Glutamatergic neuron (in vitro differentiated cells): ENCODE measurements at regions not wholly inside any gene's neighbourhood (a gene's known extent, or its start where the extent isn't known, plus 50 kb on each side); places are given as distances from the start of the nearest gene placed in this dataset.
"Not testable (repeated sequence)": the region's sequence is repeated elsewhere in the genome, so short reads cannot be mapped to it uniquely, and the experiment has no call there.

Experiments
- DNase-seq: peaks from one replicate; pipeline ENCODE4 v3.0.0; 2022
- H3K27ac Mint-ChIP-seq: one replicate; pipeline ENCODE4 v1.8.0; 2020; ENCODE audit warnings: mild to moderate bottlenecking, mixed read lengths, inconsistent platforms; ENCODE audit not compliant: unreplicated experiment
- H3K27me3 Mint-ChIP-seq: one replicate; pipeline ENCODE4 v1.8.0; 2020; ENCODE audit warnings: mild to moderate bottlenecking, moderate library complexity, mixed read lengths, inconsistent platforms; ENCODE audit not compliant: unreplicated experiment
- H3K36me3 Mint-ChIP-seq: one replicate; pipeline ENCODE4 v1.8.0; 2020; ENCODE audit warnings: mild to moderate bottlenecking, mixed read lengths, inconsistent platforms; ENCODE audit not compliant: unreplicated experiment
- H3K4me1 Mint-ChIP-seq: one replicate; pipeline ENCODE4 v1.8.0; 2020; ENCODE audit warnings: mild to moderate bottlenecking, low read depth, mixed read lengths, inconsistent platforms; ENCODE audit not compliant: unreplicated experiment
- H3K4me3 Mint-ChIP-seq: one replicate; pipeline ENCODE4 v1.8.0; 2020; ENCODE audit warnings: mild to moderate bottlenecking, mixed read lengths, inconsistent platforms; ENCODE audit not compliant: unreplicated experiment
- H3K9me3 Mint-ChIP-seq: one replicate; pipeline ENCODE4 v1.8.0; 2020; ENCODE audit warnings: mild to moderate bottlenecking, moderate library complexity, mixed read lengths, inconsistent platforms; ENCODE audit not compliant: unreplicated experiment
- CTCF ChIP-seq: fragments of 200-600 bp; sonication (generic); IDR thresholded peaks from one replicate; pipeline ENCODE4 v1.5.0; 2021; ENCODE audit not compliant: partially characterized antibody, unreplicated experiment

DNA sequence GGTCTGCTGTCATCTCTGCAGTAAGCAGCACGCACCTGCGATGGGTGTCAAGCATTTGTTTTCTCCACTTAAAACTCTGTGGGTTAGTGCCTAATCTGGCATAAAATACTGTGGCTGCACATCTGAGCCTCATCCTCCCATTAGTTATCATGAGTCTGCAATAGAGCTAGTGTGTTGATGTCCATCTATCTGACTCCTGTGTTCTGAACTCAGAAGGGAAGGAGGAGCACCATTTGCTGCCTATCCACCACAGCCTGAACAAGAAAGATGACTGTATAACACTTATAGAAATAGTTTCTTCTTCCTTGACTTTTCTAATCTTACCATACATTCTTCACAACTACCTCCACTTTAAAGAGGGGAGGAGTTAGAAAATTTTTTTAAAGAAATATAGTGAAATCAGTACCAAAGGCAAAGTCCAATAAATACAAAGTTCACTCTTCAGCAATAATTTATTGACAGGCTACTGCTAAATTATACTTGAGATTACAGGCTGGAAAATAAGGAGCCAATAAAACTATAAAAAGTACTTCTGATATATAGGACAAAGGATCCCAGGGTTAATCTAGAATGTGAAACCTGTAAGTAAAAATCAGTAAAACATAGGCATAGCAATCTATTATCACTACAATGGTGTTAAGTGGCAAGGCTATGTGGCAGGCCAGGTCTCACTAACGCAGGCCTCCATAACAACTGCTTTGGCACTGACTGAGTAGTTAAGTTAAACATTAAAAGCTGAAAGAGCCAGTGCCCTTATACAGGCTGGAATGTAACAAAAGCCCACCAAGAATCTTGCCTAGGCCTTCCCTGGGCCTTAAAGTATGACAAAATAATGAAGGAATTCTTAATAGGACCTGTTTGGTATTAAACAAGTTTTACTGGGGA, 70.2 kb downstream of the LGALS9C start:
- DNase-seq, H3K9me3 Mint-ChIP-seq, H3K27ac Mint-ChIP-seq, H3K4me3 Mint-ChIP-seq, H3K36me3 Mint-ChIP-seq, H3K27me3 Mint-ChIP-seq, H3K4me1 Mint-ChIP-seq: not testable (repeated sequence)

GRCh38 chr17:18557086-18557485, 80.5 kb downstream of the LGALS9C start:
- not testable (repeated sequence) for H3K36me3 Mint-ChIP-seq, H3K9me3 Mint-ChIP-seq, H3K4me1 Mint-ChIP-seq, H3K27me3 Mint-ChIP-seq, H3K27ac Mint-ChIP-seq, H3K4me3 Mint-ChIP-seq, DNase-seq

DNA sequence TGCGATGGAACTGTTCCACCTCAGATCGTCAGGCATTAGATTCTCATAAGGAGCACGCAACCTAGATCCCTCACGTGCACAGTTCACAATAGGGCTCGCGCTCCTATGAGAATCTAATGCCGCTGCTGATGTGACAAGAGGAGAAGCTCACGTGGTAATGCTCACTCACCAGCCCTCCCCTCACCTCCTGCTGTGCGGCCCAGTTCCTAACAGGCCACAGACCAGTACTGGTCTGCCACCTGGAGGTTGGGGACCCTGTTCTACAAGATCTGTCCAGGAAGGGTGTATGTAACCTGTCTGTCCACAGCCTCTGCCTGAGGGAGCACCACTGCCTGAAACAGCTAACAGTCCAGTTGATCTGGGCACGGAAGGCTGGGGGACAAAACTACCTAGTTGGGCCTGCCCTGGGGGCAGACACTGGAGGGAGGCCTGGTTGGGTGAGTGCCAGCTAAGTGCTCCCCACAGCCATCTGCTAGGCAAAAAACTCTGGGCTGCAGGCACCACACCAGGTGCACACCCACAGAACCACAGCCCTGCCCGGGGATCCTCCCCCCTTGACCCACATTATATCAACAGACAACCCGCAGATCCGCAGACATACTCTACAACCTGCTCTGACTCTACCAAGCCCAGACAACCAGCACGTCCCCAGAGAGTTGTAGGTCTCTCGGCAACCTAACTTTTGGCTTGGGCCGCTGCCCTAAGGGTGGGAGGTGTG, 80.7 kb downstream of the TBC1D28 start:
- not testable (repeated sequence) for DNase-seq, H3K27ac Mint-ChIP-seq, H3K27me3 Mint-ChIP-seq, H3K9me3 Mint-ChIP-seq, H3K36me3 Mint-ChIP-seq, H3K4me1 Mint-ChIP-seq
- H3K4me3 Mint-ChIP-seq: peak overlapping the region; percentile 30

GRCh38 chr17:18564099-18564448, 80.1 kb downstream of the TBC1D28 start:
- H3K4me3 Mint-ChIP-seq, H3K36me3 Mint-ChIP-seq, H3K9me3 Mint-ChIP-seq, H3K27me3 Mint-ChIP-seq: not testable (repeated sequence)
- TF ChIP-seq CTCF: peak; percentile 71
- H3K27ac Mint-ChIP-seq: peak overlapping the region; percentile 50
- peak; percentile 30 for DNase-seq
- peaks cover 13% of the 10 kb centered on the region for H3K4me1 Mint-ChIP-seq

GRCh38 chr17:18568108-18568995, 75.8 kb downstream of the TBC1D28 start:
- H3K27me3 Mint-ChIP-seq: not testable (repeated sequence)
- Mint-ChIP-seq H3K27ac (peak overlapping the region; percentile 88), H3K4me1 (peaks cover 15% of the 10 kb centered on the region)

GRCh38 chr17:18569489-18569913, 74.7 kb downstream of the TBC1D28 start:
- Mint-ChIP-seq H3K4me1 (peaks cover 12% of the 10 kb centered on the region), H3K27ac (peak overlapping the region; percentile 70), H3K4me3 (peak overlapping the region; percentile 81)
- DNase-seq, H3K36me3 Mint-ChIP-seq, H3K27me3 Mint-ChIP-seq, H3K9me3 Mint-ChIP-seq: not testable (repeated sequence)

More at GRCh38 chr17:18568108-18568995, 75.8 kb downstream of the TBC1D28 start:
- H3K36me3 Mint-ChIP-seq, DNase-seq, H3K9me3 Mint-ChIP-seq: not testable (repeated sequence)
- H3K4me3 Mint-ChIP-seq: peak overlapping the region; percentile 77

GRCh38 chr17:18572536-18572935, 71.7 kb downstream of the TBC1D28 start:
- peaks cover 12% of the 10 kb centered on the region for H3K4me1 Mint-ChIP-seq
- H3K9me3 Mint-ChIP-seq, H3K27ac Mint-ChIP-seq, H3K27me3 Mint-ChIP-seq, DNase-seq, H3K4me3 Mint-ChIP-seq, H3K36me3 Mint-ChIP-seq: not testable (repeated sequence)

GRCh38 chr17:18574137-18574536, 70.1 kb downstream of the TBC1D28 start:
- not testable (repeated sequence) for H3K4me3 Mint-ChIP-seq, DNase-seq, H3K4me1 Mint-ChIP-seq, H3K27ac Mint-ChIP-seq, H3K27me3 Mint-ChIP-seq, H3K36me3 Mint-ChIP-seq, H3K9me3 Mint-ChIP-seq
